ENCODE measurements at regions not wholly inside any gene's neighbourhood (a gene's known extent, or its start where the extent isn't known, plus 50 kb on each side); places are given as distances from the start of the nearest gene placed in this dataset.

DNA sequence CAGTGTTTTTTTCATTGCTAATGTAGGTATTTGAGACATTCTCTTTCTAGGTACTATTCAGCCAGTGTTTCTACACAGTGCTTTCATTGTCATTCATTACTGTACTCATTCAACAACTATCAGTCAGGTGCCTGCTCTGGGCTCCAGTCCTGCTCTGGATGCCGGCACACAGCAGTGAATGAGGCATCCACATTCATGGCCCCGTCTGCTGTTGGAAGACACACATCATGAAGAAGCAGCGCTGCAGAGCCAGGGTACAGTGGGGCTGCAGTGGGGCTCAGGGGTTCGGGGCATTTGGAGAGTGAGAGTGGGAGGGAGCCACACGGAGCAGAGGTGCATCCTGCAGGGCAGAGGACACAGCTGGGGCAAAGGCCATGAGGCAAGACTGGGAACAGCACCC, 737.2 kb upstream of the RAB6C start:
- no peak for DNase-seq (ENCODE audit: low read depth)
- TF ChIP-seq, protein P1, sequence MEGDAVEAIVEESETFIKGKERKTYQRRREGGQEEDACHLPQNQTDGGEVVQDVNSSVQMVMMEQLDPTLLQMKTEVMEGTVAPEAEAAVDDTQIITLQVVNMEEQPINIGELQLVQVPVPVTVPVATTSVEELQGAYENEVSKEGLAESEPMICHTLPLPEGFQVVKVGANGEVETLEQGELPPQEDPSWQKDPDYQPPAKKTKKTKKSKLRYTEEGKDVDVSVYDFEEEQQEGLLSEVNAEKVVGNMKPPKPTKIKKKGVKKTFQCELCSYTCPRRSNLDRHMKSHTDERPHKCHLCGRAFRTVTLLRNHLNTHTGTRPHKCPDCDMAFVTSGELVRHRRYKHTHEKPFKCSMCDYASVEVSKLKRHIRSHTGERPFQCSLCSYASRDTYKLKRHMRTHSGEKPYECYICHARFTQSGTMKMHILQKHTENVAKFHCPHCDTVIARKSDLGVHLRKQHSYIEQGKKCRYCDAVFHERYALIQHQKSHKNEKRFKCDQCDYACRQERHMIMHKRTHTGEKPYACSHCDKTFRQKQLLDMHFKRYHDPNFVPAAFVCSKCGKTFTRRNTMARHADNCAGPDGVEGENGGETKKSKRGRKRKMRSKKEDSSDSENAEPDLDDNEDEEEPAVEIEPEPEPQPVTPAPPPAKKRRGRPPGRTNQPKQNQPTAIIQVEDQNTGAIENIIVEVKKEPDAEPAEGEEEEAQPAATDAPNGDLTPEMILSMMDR (IDR thresholded peaks at IDR 0.05; ENCODE audit: control insufficient read depth, insufficient read depth, low read depth, low read length, missing control alignments) = no peak
- H3K4me3 ChIP-seq (ENCODE audit: control insufficient read depth, low read depth, low read length) = no peak overlapping the region

- DNase-seq (ENCODE audit: low read depth) = no peak
- H3K4me3 ChIP-seq (ENCODE audit: control insufficient read depth, low read depth, low read length) = no peak overlapping the region
- TF ChIP-seq, protein P1 (IDR thresholded peaks at IDR 0.05; ENCODE audit: control insufficient read depth, insufficient read depth, low read depth, low read length, missing control alignments) = no peak
These were observed 731.7 kb upstream of the RAB6C start for GRCh38 chr2:129247751-129248150.

DNA sequence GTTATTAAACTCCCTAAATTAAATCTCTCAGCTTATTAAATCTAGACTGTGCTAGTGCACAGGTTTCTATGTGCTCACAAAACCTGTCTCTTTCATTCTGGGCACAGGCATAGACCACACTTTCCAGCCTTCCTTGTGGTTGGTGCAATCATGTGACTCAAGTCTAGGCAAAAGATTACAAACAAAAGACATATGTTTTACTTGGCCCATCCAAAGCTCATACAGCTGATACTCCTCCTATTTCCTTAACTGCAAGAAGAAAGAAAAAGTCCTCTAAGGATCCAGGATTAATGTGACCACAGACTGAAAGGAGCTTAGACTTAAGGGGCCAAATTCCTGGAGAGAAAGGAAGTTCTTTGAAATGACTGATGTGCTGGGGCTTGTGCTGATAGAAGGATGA, 731.3 kb upstream of the RAB6C start:
- H3K4me3 ChIP-seq (ENCODE audit: control insufficient read depth, low read depth, low read length) = no peak overlapping the region
- TF ChIP-seq, protein P1 (IDR thresholded peaks at IDR 0.05; ENCODE audit: control insufficient read depth, insufficient read depth, low read depth, low read length, missing control alignments) = no peak
- no peak for DNase-seq (ENCODE audit: low read depth)

- no peak for DNase-seq (ENCODE audit: low read depth)
- TF ChIP-seq, protein P1 (IDR thresholded peaks at IDR 0.05; ENCODE audit: control insufficient read depth, insufficient read depth, low read depth, low read length, missing control alignments) = no peak
- no peak overlapping the region for H3K4me3 ChIP-seq (ENCODE audit: control insufficient read depth, low read depth, low read length)
These were observed 726.5 kb upstream of the RAB6C start for GRCh38 chr2:129252781-129253460.

DNA sequence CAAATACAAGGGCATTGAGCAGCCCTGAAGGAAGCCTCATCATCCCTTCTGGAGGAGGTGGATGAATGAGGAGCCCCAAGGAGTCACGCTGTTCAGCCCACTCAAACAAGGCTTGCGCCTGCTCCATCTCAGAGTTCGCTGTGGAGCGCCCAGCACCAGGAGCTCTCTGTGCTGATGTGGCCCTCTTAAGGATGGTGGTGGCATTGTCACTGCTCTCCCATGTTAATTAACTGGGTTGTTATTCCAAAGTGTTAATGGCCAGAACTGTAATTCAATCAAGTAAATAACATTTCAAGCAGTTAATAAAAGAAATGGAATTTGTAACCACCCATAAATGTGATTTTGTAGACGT, 726.0 kb upstream of the RAB6C start:
- no peak for DNase-seq (ENCODE audit: low read depth)
- no peak overlapping the region for H3K4me3 ChIP-seq (ENCODE audit: control insufficient read depth, low read depth, low read length)
- TF ChIP-seq, protein P1 (IDR thresholded peaks at IDR 0.05; ENCODE audit: control insufficient read depth, insufficient read depth, low read depth, low read length, missing control alignments) = no peak

- no peak for DNase-seq (ENCODE audit: low read depth)
- TF ChIP-seq, protein P1 (IDR thresholded peaks at IDR 0.05; ENCODE audit: control insufficient read depth, insufficient read depth, low read depth, low read length, missing control alignments) = no peak
- H3K4me3 ChIP-seq (ENCODE audit: control insufficient read depth, low read depth, low read length) = no peak overlapping the region
These were observed 724.7 kb upstream of the RAB6C start for GRCh38 chr2:129254718-129255117.
